ENCODE measurements at regions not wholly inside any gene's neighbourhood (a gene's known extent, or its start where the extent isn't known, plus 50 kb on each side); places are given as distances from the start of the nearest gene placed in this dataset.

DNA sequence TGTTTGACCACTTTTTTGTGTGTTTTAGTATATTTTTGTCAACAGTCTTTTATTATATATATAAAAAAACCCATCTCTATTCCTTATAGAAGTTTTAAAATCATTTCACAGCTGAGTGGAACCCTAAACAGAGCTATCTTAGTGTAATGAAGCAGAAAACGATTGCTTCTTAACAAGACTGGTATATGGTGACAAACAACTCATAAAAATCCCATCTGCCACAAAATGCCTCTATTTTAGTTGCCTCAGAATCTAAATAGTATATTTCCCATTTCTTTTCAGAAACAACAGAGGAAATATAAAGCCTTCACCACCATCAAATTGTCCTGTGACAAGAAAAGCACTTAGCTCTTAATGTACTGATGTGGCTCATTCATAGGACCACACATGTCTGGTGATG, 322.4 kb downstream of the ATP23 start:
- no peak for TF ChIP-seq REST (IDR thresholded peaks at IDR 0.05; ENCODE audit: low read depth)
- TF ChIP-seq EGR1 (IDR thresholded peaks at IDR 0.05), result no peak
- no peak for TF ChIP-seq RAD21 (IDR thresholded peaks at IDR 0.05; ENCODE audit: low read depth)
- TF ChIP-seq TEAD4 (IDR thresholded peaks at IDR 0.05), result no peak
- TF ChIP-seq EP300 (IDR thresholded peaks at IDR 0.05; ENCODE audit: borderline replicate concordance), result no peak
- no peak for TF ChIP-seq CREB1 (IDR thresholded peaks at IDR 0.05; ENCODE audit: low read depth)
- no peak for TF ChIP-seq YY1 (IDR thresholded peaks at IDR 0.05; ENCODE audit: low read depth)
- no peak for TF ChIP-seq NFIC (IDR thresholded peaks at IDR 0.05)
- no peak for TF ChIP-seq CEBPB (IDR thresholded peaks at IDR 0.05)

Measured in Ishikawa (cell line).